ENCODE measurements at regions not wholly inside any gene's neighbourhood (a gene's known extent, or its start where the extent isn't known, plus 50 kb on each side); places are given as distances from the start of the nearest gene placed in this dataset.

DNA sequence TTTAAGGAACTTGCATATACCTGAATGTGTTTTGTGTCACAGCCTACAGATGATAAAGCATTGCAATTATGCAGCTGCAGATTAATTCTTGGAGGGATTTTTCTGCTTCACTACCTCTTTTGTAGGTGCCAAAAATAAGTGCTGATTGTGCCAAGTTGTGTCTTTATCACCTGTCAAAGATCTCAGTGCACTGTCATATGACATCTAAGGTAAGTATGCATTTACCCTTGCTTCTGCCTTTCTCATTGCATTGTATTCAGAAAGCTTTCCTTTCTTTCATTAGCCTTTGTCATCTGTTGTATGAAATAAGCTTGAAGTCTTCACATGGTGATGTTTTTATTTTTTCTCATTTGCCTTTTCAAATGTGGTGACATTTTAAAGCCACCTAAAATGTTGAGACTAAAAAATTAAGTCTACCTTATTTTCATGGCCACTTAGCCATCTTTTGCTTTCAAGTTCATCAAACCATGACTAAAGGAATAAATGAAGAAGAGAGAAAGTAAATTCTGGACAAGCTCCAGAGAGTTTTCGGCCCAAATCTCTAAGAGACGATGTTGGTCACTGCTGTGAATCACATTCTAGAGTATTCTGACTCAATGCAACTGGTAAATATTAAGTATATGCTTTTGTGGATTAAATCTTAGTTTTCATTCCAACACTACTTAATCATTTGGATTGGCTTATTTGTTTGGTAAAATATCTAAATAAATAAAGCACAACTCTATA lies 381.8 kb upstream of the EPHA3 start:
- TF ChIP-seq, protein P1, sequence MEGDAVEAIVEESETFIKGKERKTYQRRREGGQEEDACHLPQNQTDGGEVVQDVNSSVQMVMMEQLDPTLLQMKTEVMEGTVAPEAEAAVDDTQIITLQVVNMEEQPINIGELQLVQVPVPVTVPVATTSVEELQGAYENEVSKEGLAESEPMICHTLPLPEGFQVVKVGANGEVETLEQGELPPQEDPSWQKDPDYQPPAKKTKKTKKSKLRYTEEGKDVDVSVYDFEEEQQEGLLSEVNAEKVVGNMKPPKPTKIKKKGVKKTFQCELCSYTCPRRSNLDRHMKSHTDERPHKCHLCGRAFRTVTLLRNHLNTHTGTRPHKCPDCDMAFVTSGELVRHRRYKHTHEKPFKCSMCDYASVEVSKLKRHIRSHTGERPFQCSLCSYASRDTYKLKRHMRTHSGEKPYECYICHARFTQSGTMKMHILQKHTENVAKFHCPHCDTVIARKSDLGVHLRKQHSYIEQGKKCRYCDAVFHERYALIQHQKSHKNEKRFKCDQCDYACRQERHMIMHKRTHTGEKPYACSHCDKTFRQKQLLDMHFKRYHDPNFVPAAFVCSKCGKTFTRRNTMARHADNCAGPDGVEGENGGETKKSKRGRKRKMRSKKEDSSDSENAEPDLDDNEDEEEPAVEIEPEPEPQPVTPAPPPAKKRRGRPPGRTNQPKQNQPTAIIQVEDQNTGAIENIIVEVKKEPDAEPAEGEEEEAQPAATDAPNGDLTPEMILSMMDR (IDR thresholded peaks at IDR 0.05 in 4 of 5, conservative IDR thresholded peaks at IDR 0.05 in 1 of 5), result no peak
- no peak for TF ChIP-seq POLR2A (IDR thresholded peaks at IDR 0.05)
